Upper lobe of left lung (tissue), 4 donors: ENCODE measurements at regions not wholly inside any gene's neighbourhood (a gene's known extent, or its start where the extent isn't known, plus 50 kb on each side); places are given as distances from the start of the nearest gene placed in this dataset.
"Not testable (repeated sequence)": the region's sequence is repeated elsewhere in the genome, so short reads cannot be mapped to it uniquely, and the experiment has no call there.

ENCODE experiments used
- POLR2A ChIP-seq, 4 donors: fragments of 450-650 bp; IDR thresholded peaks; one replicate each; pipeline ENCODE4 v1.5.1; 2016 to 2017; ENCODE audit warnings: antibody characterized with exemption in 4 of 4, mild to moderate bottlenecking in 2 of 4
- POLR2AphosphoS5 ChIP-seq, 2 donors: sonication (generic); formaldehyde crosslinking; IDR thresholded peaks; one replicate each; pipeline ENCODE4 v1.5.1; 2017; ENCODE audit warnings: antibody characterized with exemption in 2 of 2
- TF ChIP-seq, protein P1 (sequence below), 6 experiments: fragments of 450-650 bp in 4 of 6; fragments of 200-600 bp in 2 of 6; sonication (generic) in 2 of 6; IDR thresholded peaks; one replicate each; pipeline ENCODE4 v1.5.1; 2016 to 2019; ENCODE audit warnings: antibody characterized with exemption in 6 of 6

DNA sequence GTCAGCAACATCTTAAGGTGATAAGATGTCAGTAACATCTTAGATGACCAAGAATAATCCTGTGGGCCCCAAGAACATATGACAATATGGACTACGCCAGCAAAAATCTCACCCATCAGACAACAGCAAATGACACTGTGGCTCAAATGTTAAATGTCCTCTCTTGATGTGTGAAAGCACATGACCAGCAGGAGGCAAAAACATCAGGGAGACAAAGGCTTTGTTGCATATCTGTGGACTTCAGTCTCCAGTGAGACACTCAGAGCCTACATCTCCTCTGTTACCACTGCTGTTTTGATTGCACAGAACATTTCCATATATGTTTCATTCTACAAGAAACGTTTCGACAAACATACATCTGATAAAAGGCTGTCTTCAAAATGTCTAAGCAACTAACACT, 103.5 kb downstream of the POTEG start:
- not testable (repeated sequence) for TF ChIP-seq POLR2AphosphoS5, POLR2A (IDR thresholded peaks at IDR 0.05)
- TF ChIP-seq, protein P1, sequence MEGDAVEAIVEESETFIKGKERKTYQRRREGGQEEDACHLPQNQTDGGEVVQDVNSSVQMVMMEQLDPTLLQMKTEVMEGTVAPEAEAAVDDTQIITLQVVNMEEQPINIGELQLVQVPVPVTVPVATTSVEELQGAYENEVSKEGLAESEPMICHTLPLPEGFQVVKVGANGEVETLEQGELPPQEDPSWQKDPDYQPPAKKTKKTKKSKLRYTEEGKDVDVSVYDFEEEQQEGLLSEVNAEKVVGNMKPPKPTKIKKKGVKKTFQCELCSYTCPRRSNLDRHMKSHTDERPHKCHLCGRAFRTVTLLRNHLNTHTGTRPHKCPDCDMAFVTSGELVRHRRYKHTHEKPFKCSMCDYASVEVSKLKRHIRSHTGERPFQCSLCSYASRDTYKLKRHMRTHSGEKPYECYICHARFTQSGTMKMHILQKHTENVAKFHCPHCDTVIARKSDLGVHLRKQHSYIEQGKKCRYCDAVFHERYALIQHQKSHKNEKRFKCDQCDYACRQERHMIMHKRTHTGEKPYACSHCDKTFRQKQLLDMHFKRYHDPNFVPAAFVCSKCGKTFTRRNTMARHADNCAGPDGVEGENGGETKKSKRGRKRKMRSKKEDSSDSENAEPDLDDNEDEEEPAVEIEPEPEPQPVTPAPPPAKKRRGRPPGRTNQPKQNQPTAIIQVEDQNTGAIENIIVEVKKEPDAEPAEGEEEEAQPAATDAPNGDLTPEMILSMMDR (IDR thresholded peaks at IDR 0.05): not testable (repeated sequence)
